ENCODE measurements at regions not wholly inside any gene's neighbourhood (a gene's known extent, or its start where the extent isn't known, plus 50 kb on each side); places are given as distances from the start of the nearest gene placed in this dataset.

GRCh38 chr9:102114557-102114956 is 376.1 kb upstream of the GRIN3A start:
- Histone ChIP-seq H3K4me1 (ENCODE audit: control insufficient read depth in 1 of 2, insufficient read depth in 2 of 2, low read depth in 1 of 2, low read length in 1 of 2) (no peaks in the 10 kb centered on the region), H3K27ac (ENCODE audit: low read depth in 2 of 2, low read length in 1 of 2) (no peak overlapping the region), H3K27me3 (ENCODE audit: insufficient read depth) (no peaks in the 10 kb centered on the region), H2AFZ (ENCODE audit: low read depth) (no peak overlapping the region), H3K4me2 (no peak overlapping the region), H3K36me3 (replicated peaks in 1 of 2; ENCODE audit: control insufficient read depth in 1 of 2, insufficient read depth in 2 of 2, low read length in 1 of 2) (no peaks in the 10 kb centered on the region), H4K20me1 (ENCODE audit: insufficient read depth) (no peaks in the 10 kb centered on the region), H3K79me2 (ENCODE audit: insufficient read depth) (no peaks in the 10 kb centered on the region), H3K9me2 (no peaks in the 10 kb centered on the region), H3K9me3 (no peaks in the 10 kb centered on the region), H3K4me3 (ENCODE audit: low read depth in 2 of 2, low read length in 1 of 2) (no peak overlapping the region), H3K9ac (no peak overlapping the region), H3F3A (replicated peaks; ENCODE audit: insufficient read depth) (no peaks in the 10 kb centered on the region)
- no peak for DNase-seq
- ChIA-PET POLR2A (no interaction called here), CTCF (no interaction called here)
- TF ChIP-seq TAF1 (IDR thresholded peaks at IDR 0.05; ENCODE audit: borderline replicate concordance, low read depth, low read length) = no peak

- H3F3A ChIP-seq (replicated peaks; ENCODE audit: insufficient read depth) = no peaks in the 10 kb centered on the region
- H3K27me3 ChIP-seq (ENCODE audit: insufficient read depth) = no peaks in the 10 kb centered on the region
- no peaks in the 10 kb centered on the region for H3K9me2 ChIP-seq
- H2AFZ ChIP-seq (ENCODE audit: low read depth) = no peak overlapping the region
- H3K79me2 ChIP-seq (ENCODE audit: insufficient read depth) = no peaks in the 10 kb centered on the region
- ChIA-PET CTCF (no interaction called here), POLR2A (no interaction called here)
- no peaks in the 10 kb centered on the region for H3K4me1 ChIP-seq (ENCODE audit: control insufficient read depth in 1 of 2, insufficient read depth in 2 of 2, low read depth in 1 of 2, low read length in 1 of 2)
- no peak for DNase-seq
- no peak overlapping the region for H3K4me3 ChIP-seq (ENCODE audit: low read depth in 2 of 2, low read length in 1 of 2)
- H3K4me2 ChIP-seq = no peak overlapping the region
- no peak overlapping the region for H3K27ac ChIP-seq (ENCODE audit: low read depth in 2 of 2, low read length in 1 of 2)
- no peak overlapping the region for H3K9ac ChIP-seq
- no peaks in the 10 kb centered on the region for H3K9me3 ChIP-seq
- H4K20me1 ChIP-seq (ENCODE audit: insufficient read depth) = no peaks in the 10 kb centered on the region
- H3K36me3 ChIP-seq (replicated peaks in 1 of 2; ENCODE audit: control insufficient read depth in 1 of 2, insufficient read depth in 2 of 2, low read length in 1 of 2) = no peaks in the 10 kb centered on the region
- WGBS (ENCODE audit: low lambda C conversion rate) = 2% methylated on average over 1 of the region's 1 CpG
- TF ChIP-seq TEAD4 (IDR thresholded peaks at IDR 0.05; ENCODE audit: borderline replicate concordance, insufficient read depth) (no peak), GABPA (IDR thresholded peaks at IDR 0.05; ENCODE audit: low read depth) (no peak), RAD21 (IDR thresholded peaks at IDR 0.05; ENCODE audit: low read length) (no peak), GATA2 (CRISPR knock-in tag; IDR thresholded peaks at IDR 0.05) (no peak)
These were observed 374.7 kb upstream of the GRIN3A start for GRCh38 chr9:102113191-102113590.

GRCh38 chr9:102106439-102106838 is 368.0 kb upstream of the GRIN3A start:
- ChIA-PET CTCF (no interaction called here), POLR2A (no interaction called here)
- no peaks in the 10 kb centered on the region for H3K27me3 ChIP-seq (ENCODE audit: insufficient read depth)
- H4K20me1 ChIP-seq (ENCODE audit: insufficient read depth) = no peaks in the 10 kb centered on the region
- H3K9me2 ChIP-seq = no peaks in the 10 kb centered on the region
- no peak overlapping the region for H2AFZ ChIP-seq (ENCODE audit: low read depth)
- no peak for DNase-seq
- no peaks in the 10 kb centered on the region for H3K36me3 ChIP-seq (replicated peaks in 1 of 2; ENCODE audit: control insufficient read depth in 1 of 2, insufficient read depth in 2 of 2, low read length in 1 of 2)
- no peaks in the 10 kb centered on the region for H3K79me2 ChIP-seq (ENCODE audit: insufficient read depth)
- H3K4me3 ChIP-seq (ENCODE audit: low read depth in 2 of 2, low read length in 1 of 2) = no peak overlapping the region
- H3K4me2 ChIP-seq = no peak overlapping the region
- no peak overlapping the region for H3K27ac ChIP-seq (ENCODE audit: low read depth in 2 of 2, low read length in 1 of 2)
- H3K9ac ChIP-seq = no peak overlapping the region
- H3F3A ChIP-seq (replicated peaks; ENCODE audit: insufficient read depth) = no peaks in the 10 kb centered on the region
- H3K4me1 ChIP-seq (ENCODE audit: control insufficient read depth in 1 of 2, insufficient read depth in 2 of 2, low read depth in 1 of 2, low read length in 1 of 2) = no peaks in the 10 kb centered on the region
- WGBS (ENCODE audit: low lambda C conversion rate) = 4% methylated on average over 1 of the region's 1 CpG
- TF ChIP-seq ELF1 (IDR thresholded peaks at IDR 0.05) (no peak), TCF12 (IDR thresholded peaks at IDR 0.05) (no peak), USF2 (IDR thresholded peaks at IDR 0.05; ENCODE audit: borderline replicate concordance, low read depth, low read length) (no peak), ZBTB33 (IDR thresholded peaks at IDR 0.05; ENCODE audit: borderline replicate concordance, low read depth) (no peak), RFX5 (IDR thresholded peaks at IDR 0.05; ENCODE audit: low read length) (no peak), TAF1 (IDR thresholded peaks at IDR 0.05; ENCODE audit: borderline replicate concordance, low read depth, low read length) (no peak), RCOR1 (IDR thresholded peaks at IDR 0.05; ENCODE audit: low read length) (no peak), EP300 (IDR thresholded peaks at IDR 0.05; ENCODE audit: borderline replicate concordance in 1 of 2, low read depth in 1 of 2, low read length in 1 of 2) (no peak), USF1 (IDR thresholded peaks at IDR 0.05; ENCODE audit: borderline replicate concordance, low read depth) (no peak), RAD21 (IDR thresholded peaks at IDR 0.05; ENCODE audit: low read length) (no peak), FOXM1 (IDR thresholded peaks at IDR 0.05; ENCODE audit: low read depth) (no peak), GABPA (IDR thresholded peaks at IDR 0.05; ENCODE audit: low read depth) (no peak), SIN3A (IDR thresholded peaks at IDR 0.05; ENCODE audit: borderline replicate concordance, low read depth, low read length) (no peak), GATA2 (CRISPR knock-in tag; IDR thresholded peaks at IDR 0.05) (no peak)
- no peaks in the 10 kb centered on the region for H3K9me3 ChIP-seq
